GM18861 (cell line): ENCODE measurements at regions not wholly inside any gene's neighbourhood (a gene's known extent, or its start where the extent isn't known, plus 50 kb on each side); places are given as distances from the start of the nearest gene placed in this dataset.
"Not testable (repeated sequence)": the region's sequence is repeated elsewhere in the genome, so short reads cannot be mapped to it uniquely, and the experiment has no call there.

ENCODE experiments used
- ATAC-seq: cut with Tn5 transposase; IDR thresholded peaks from one replicate; pipeline ENCODE4 v1.9.1; 2021; ENCODE audit not compliant: unreplicated experiment

GRCh38 chr13:65540175-65540574 lies 1690.0 kb downstream of the PCDH9 start:
- no peak for ATAC-seq

GRCh38 chr13:65535370-65535769 lies 1694.8 kb downstream of the PCDH9 start:
- ATAC-seq, result no peak

- ATAC-seq, result no peak
These were observed 1697.9 kb downstream of the PCDH9 start for GRCh38 chr13:65532231-65532630.

- ATAC-seq, result no peak
These were observed 1699.4 kb downstream of the PCDH9 start for GRCh38 chr13:65530688-65531087.

GRCh38 chr13:65529541-65529940 lies 1700.6 kb downstream of the PCDH9 start:
- ATAC-seq, result no peak

- no peak for ATAC-seq
These were observed 1721.4 kb downstream of the PCDH9 start for GRCh38 chr13:65508745-65509144.

- no peak for ATAC-seq
These were observed 1721.8 kb downstream of the PCDH9 start for GRCh38 chr13:65508338-65508737.

GRCh38 chr13:65505941-65506340 lies 1724.2 kb downstream of the PCDH9 start:
- ATAC-seq, result no peak

GRCh38 chr13:65504213-65504612 lies 1725.9 kb downstream of the PCDH9 start:
- no peak for ATAC-seq

GRCh38 chr13:65500481-65500880 lies 1729.7 kb downstream of the PCDH9 start:
- ATAC-seq, result no peak

- no peak for ATAC-seq
These were observed 1730.9 kb downstream of the PCDH9 start for GRCh38 chr13:65499256-65499655.

GRCh38 chr13:65497265-65497664 lies 1732.9 kb downstream of the PCDH9 start:
- ATAC-seq, result no peak

- ATAC-seq, result not testable (repeated sequence)
These were observed 1739.4 kb downstream of the PCDH9 start for GRCh38 chr13:65490725-65491124.

- no peak for ATAC-seq
These were observed 1741.5 kb downstream of the PCDH9 start for GRCh38 chr13:65488606-65489005.

GRCh38 chr13:65479692-65480091 lies 1750.4 kb downstream of the PCDH9 start:
- no peak for ATAC-seq

- no peak for ATAC-seq
These were observed 1756.9 kb downstream of the PCDH9 start for GRCh38 chr13:65473196-65473595.

- no peak for ATAC-seq
These were observed 1757.8 kb downstream of the PCDH9 start for GRCh38 chr13:65472336-65472735.

- ATAC-seq, result no peak
These were observed 1759.4 kb downstream of the PCDH9 start for GRCh38 chr13:65470781-65471180.

- no peak for ATAC-seq
These were observed 1761.5 kb downstream of the PCDH9 start for GRCh38 chr13:65468628-65469027.

GRCh38 chr13:65461590-65461989 lies 1768.5 kb downstream of the PCDH9 start:
- ATAC-seq, result no peak

- no peak for ATAC-seq
These were observed 1770.0 kb downstream of the PCDH9 start for GRCh38 chr13:65460136-65460535.

GRCh38 chr13:65456150-65456912 lies 1773.8 kb downstream of the PCDH9 start:
- no peak for ATAC-seq

GRCh38 chr13:65454403-65454802 lies 1775.7 kb downstream of the PCDH9 start:
- no peak for ATAC-seq
